ENCODE measurements at regions not wholly inside any gene's neighbourhood (a gene's known extent, or its start where the extent isn't known, plus 50 kb on each side); places are given as distances from the start of the nearest gene placed in this dataset.

- Histone ChIP-seq H3K4me3 (no peak overlapping the region), H3K36me3 (no peaks in the 10 kb centered on the region), H3K9me3 (peaks cover 0 to 11% (median 7%) of the 10 kb centered on the region in 4 donors), H3K4me1 (no peaks in the 10 kb centered on the region), H3K27ac (no peak overlapping the region), H3K27me3 (no peaks in the 10 kb centered on the region)
- TF ChIP-seq POLR2A (IDR thresholded peaks at IDR 0.05) (no peak), EP300 (IDR thresholded peaks at IDR 0.05) (no peak), CTCF (IDR thresholded peaks at IDR 0.05) (no peak), POLR2AphosphoS5 (IDR thresholded peaks at IDR 0.05) (no peak)
- WGBS, 5 donors = 24 to 58% (median 26%) methylated on average over 1 of the region's 1 CpG
- intact Hi-C loops (cut with DNase I; ENCODE audit: low total_unique reads) = no loop called here
- DNase-seq = no peak
These were observed 94.9 kb upstream of the ANKRD50 start for GRCh38 chr4:124807421-124807820.

- no peak overlapping the region for H3K27ac ChIP-seq
- H3K9me3 ChIP-seq = peaks cover 0 to 1% (median 0%) of the 10 kb centered on the region in 4 donors
- H3K27me3 ChIP-seq = no peaks in the 10 kb centered on the region
- no peaks in the 10 kb centered on the region for H3K36me3 ChIP-seq
- no peak overlapping the region for H3K4me3 ChIP-seq
- intact Hi-C loops (cut with DNase I; ENCODE audit: low total_unique reads) = no loop called here
- no peaks in the 10 kb centered on the region for H3K4me1 ChIP-seq
- 74 to 92% (median 87%) methylated on average over 2 of the region's 2 CpGs for WGBS, 5 donors
- no peak for TF ChIP-seq POLR2AphosphoS5 (IDR thresholded peaks at IDR 0.05)
- TF ChIP-seq EP300 (IDR thresholded peaks at IDR 0.05) = no peak
- TF ChIP-seq POLR2A (IDR thresholded peaks at IDR 0.05) = no peak
- no peak for TF ChIP-seq CTCF (IDR thresholded peaks at IDR 0.05)
- DNase-seq = no peak
These were observed 93.9 kb upstream of the ANKRD50 start for GRCh38 chr4:124806403-124806802.

- no peaks in the 10 kb centered on the region for H3K36me3 ChIP-seq
- TF ChIP-seq EP300 (IDR thresholded peaks at IDR 0.05) (no peak), POLR2A (IDR thresholded peaks at IDR 0.05) (no peak), POLR2AphosphoS5 (IDR thresholded peaks at IDR 0.05) (no peak), CTCF (IDR thresholded peaks at IDR 0.05) (no peak)
- no peak overlapping the region for H3K4me3 ChIP-seq
- DNase-seq = no peak
- no peaks in the 10 kb centered on the region for H3K4me1 ChIP-seq
- H3K27me3 ChIP-seq = no peaks in the 10 kb centered on the region
- H3K27ac ChIP-seq = no peak overlapping the region
- intact Hi-C loops (cut with DNase I; ENCODE audit: low total_unique reads) = no loop called here
- H3K9me3 ChIP-seq = no peaks in the 10 kb centered on the region
These were observed 92.1 kb upstream of the ANKRD50 start for GRCh38 chr4:124804584-124804983.

- no peaks in the 10 kb centered on the region for H3K36me3 ChIP-seq
- H3K4me1 ChIP-seq = no peaks in the 10 kb centered on the region
- no peak overlapping the region for H3K27ac ChIP-seq
- 74 to 84% (median 79%) methylated on average over 4 of the region's 4 CpGs for WGBS, 5 donors
- no peaks in the 10 kb centered on the region for H3K27me3 ChIP-seq
- DNase-seq = no peak
- TF ChIP-seq POLR2AphosphoS5 (IDR thresholded peaks at IDR 0.05) (no peak), POLR2A (IDR thresholded peaks at IDR 0.05) (no peak), EP300 (IDR thresholded peaks at IDR 0.05) (no peak), CTCF (IDR thresholded peaks at IDR 0.05) (no peak)
- no peaks in the 10 kb centered on the region for H3K9me3 ChIP-seq
- intact Hi-C loops (cut with DNase I; ENCODE audit: low total_unique reads) = no loop called here
- H3K4me3 ChIP-seq = no peak overlapping the region
These were observed 91.5 kb upstream of the ANKRD50 start for GRCh38 chr4:124804041-124804440.
